ENCODE measurements at regions not wholly inside any gene's neighbourhood (a gene's known extent, or its start where the extent isn't known, plus 50 kb on each side); places are given as distances from the start of the nearest gene placed in this dataset.

GRCh38 chr4:145427991-145428390, 53.7 kb upstream of the SMAD1 start:
- no peak for DNase-seq

GRCh38 chr4:145427221-145427620, 54.4 kb upstream of the SMAD1 start:
- no peak for DNase-seq

GRCh38 chr4:145423017-145423708, 58.5 kb upstream of the SMAD1 start:
- no peak for DNase-seq

- DNase-seq: no peak
Measured at GRCh38 chr4:145420595-145421214, 60.9 kb upstream of the SMAD1 start.

- DNase-seq: no peak
Measured at GRCh38 chr4:145418739-145419138, 62.9 kb upstream of the SMAD1 start.

GRCh38 chr4:145417348-145418130, 64.1 kb upstream of the SMAD1 start:
- no peak for DNase-seq

GRCh38 chr4:145414841-145415240, 66.8 kb upstream of the SMAD1 start:
- DNase-seq: no peak

GRCh38 chr4:145414226-145414625, 67.4 kb upstream of the SMAD1 start:
- DNase-seq: no peak

- no peak for DNase-seq
Measured at GRCh38 chr4:145406970-145407369, 74.7 kb upstream of the SMAD1 start.

GRCh38 chr4:145404761-145405160, 76.9 kb upstream of the SMAD1 start:
- DNase-seq: no peak

GRCh38 chr4:145396581-145396980, 85.1 kb upstream of the SMAD1 start:
- no peak for DNase-seq

- DNase-seq: no peak
Measured at GRCh38 chr4:145390571-145390970, 91.1 kb upstream of the SMAD1 start.

- DNase-seq: no peak
Measured at GRCh38 chr4:145389550-145389949, 92.1 kb upstream of the SMAD1 start.

GRCh38 chr4:145388043-145388442, 93.6 kb upstream of the SMAD1 start:
- DNase-seq: no peak

- no peak for DNase-seq
Measured at GRCh38 chr4:145387079-145387478, 94.6 kb upstream of the SMAD1 start.

GRCh38 chr4:145381163-145381562, 100.5 kb upstream of the SMAD1 start:
- no peak for DNase-seq

GRCh38 chr4:145380123-145380522, 101.5 kb upstream of the SMAD1 start:
- no peak for DNase-seq

GRCh38 chr4:145375416-145375815, 106.2 kb upstream of the SMAD1 start:
- no peak for DNase-seq

GRCh38 chr4:145352438-145353145, 129.1 kb upstream of the SMAD1 start:
- no peak for DNase-seq

- no peak for DNase-seq
Measured at GRCh38 chr4:145351922-145352321, 129.7 kb upstream of the SMAD1 start.

GRCh38 chr4:145351162-145351561, 130.5 kb upstream of the SMAD1 start:
- DNase-seq: no peak

GRCh38 chr4:145348291-145348690, 133.4 kb upstream of the SMAD1 start:
- no peak for DNase-seq

- no peak for DNase-seq
Measured at GRCh38 chr4:145347684-145348083, 134.0 kb upstream of the SMAD1 start.

Measured in activated effector memory CD4-positive, alpha-beta T cell treated with anti-CD3 and anti-CD28 coated beads, Interleukin-2, amount 50 U/mL, for 16 hours (primary cell).